Activated CD4-positive, alpha-beta T cell treated with anti-CD3 and anti-CD28 coated beads, Interleukin-2, Interleukin-6, amounts not matched to agents 100 ng/mL and 50 ng/mL, durations not matched to agents 16 hours and 8 hours (primary cell): ENCODE measurements at regions not wholly inside any gene's neighbourhood (a gene's known extent, or its start where the extent isn't known, plus 50 kb on each side); places are given as distances from the start of the nearest gene placed in this dataset.

Experiments used
- DNase-seq: peaks from one replicate; pipeline ENCODE4 v3.0.0-alpha.2; 2020

DNA sequence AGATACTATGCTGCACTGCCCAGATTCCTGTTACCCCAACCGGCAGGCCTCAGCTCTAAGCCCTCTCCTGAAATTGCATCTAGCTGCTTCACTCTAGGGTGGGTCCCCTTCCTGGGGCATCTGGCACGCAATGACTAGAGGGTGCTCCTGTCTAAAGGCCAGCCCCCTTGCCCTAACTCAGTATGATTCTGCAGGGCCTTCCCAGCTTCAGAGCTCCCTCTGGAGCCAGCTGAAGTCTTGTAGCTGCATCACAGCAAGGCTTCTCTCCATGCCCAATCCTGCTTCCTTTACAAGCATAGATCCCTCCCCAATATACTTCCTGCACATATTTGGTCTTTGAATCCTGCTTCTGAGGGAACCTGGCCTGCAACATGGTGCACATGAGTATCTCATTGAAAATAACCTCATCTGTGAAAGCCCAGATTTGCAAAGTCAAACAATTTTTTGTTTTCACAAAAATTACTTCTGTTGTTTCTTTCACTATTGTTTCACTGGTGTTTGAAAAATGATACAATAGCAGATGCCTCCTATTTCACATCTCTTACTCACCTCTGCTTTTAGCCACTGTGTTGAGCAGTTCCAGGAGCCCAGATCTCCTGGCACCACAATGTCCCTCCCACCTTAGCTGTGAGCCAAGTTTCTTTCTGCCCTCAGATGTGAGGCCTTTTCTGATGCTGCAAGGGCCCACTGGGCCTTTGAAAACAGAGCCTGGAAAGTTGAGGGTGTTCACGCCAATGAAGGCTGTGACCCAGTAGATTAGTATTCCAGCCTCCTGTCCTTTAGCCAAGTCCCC, 169.5 kb upstream of the EGLN3 start:
- DNase-seq, result no peak

DNA sequence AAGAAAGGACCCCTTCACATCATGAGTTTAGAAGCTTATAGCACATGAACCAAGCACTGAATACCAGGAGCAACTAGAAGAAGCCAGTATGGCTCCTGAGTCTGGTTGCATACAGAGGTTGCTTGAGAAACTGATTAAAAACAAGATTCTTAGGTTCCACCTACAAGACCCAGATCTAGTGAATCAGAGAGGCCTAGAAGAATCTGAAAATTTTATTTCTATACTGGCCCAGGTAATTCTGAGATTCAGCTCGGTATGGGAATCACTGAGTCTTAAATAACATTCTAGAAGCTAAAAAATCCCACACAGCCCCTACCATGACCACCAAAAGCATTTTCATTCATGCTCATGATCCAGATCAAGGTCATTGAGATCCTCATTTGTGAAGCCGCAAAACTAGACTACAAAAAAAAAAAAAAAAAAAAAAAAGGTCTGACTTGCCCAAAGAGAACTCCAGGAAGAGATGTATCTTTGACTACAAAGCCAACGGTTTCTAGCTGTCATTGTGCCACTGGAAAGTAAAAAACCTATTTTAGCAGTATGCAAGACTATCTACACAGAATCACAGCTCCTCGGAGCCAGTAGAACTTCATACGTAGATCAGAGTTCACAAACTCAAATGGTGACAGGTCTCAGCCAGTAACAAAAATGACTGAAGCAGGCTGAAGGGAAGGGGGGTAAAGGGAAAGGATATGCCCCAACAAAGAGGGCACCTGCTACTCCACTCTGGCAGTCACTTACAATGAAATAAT, 168.4 kb upstream of the EGLN3 start:
- DNase-seq, result peak; percentile 23

DNA sequence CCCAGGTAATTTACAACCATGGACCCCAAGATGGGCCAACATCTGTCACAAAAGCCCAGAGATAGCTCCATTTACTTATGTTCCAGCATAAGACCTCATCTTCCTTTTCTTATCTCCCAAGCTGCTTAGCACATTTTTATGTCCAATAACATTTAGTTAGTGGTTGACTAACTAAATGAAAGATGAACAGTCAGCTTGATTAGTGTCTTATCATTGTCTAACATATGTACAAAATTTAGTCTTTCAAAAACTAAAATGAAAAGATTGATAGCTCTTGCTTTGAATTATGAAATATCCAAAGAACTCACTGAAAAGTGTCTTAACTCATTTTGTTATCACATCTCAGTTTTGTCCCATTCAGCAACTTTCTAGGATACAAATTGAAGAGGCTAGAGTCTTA, 163.1 kb upstream of the EGLN3 start:
- DNase-seq, result no peak

DNA sequence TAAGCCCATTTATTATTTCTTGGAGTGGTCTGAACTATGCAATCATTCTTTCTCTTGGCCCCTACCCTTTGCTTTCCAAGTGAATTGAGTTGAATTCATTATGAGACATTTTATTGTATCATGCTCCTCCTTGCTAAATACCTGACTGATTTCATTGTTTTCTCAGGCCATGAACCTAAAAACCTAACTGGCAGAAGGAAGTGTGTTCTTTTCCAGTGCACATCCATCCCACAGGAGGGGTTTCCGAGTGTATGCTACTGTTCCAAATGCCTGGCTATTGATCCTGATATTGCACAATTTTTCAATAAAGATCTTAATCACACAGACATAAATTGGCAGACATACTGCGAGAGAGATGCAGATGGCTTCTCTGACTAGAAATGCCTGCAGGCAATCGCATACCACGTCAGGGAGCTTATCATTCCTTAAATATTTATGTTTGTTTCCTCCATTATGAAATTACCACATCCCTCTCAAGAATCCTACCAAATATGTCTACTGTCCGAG, 162.2 kb upstream of the EGLN3 start:
- no peak for DNase-seq

DNA sequence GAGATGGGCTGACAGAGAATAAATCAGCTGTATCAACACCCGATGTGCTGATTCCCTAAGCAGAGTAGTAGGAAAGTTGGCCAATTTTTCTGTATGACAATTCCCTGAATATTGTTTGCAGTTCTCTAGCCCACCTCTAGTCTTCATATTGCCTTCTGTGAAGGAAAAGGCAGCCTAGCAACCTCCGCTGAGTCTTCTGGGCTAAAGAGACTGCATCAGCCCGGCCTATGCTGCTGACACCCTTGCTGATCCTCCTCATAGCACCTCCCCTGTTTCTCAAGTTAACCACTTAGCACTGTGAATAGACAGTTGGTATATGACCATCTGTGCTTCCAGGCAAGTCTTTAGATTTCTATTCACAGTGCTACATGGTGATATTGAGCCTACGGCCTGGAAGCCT, 161.1 kb upstream of the EGLN3 start:
- no peak for DNase-seq

DNA sequence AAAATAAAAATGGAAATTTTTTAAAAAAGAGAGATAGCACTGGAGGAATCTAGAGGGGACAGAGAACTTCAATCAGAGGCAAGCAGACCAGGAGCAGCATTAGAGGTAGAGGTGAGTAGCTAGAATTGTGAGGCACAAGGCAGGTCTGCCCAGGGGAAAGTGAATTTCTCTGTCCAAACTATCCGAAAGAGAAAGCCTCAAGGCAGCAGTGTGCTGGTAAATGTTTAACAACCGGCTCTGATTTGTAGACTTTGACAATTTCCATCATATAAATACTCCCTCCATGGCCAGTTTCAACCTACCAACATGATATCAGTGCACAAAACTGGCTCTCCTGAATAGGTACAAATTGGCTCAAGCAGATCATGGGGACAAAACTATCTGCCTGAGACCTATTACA, 160.6 kb upstream of the EGLN3 start:
- DNase-seq, result no peak

DNA sequence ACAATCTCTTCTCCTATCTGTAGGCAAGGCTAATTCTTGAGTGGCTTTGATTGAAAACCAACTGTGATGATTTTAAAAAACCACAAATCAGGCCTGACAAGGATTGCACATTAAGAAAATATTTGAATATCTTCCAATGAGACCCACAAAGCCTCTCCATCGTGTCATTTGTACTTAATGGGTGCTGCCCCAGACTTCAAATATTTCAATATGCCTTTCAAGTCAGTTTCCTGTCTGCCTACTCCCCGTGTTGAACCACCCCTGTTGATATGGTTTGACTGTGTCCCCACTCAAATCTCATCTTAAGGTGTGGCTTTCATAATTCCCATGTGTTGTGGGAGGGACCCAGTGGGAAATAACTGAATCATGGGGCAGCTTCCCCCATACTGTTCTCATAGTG, 159.7 kb upstream of the EGLN3 start:
- no peak for DNase-seq

DNA sequence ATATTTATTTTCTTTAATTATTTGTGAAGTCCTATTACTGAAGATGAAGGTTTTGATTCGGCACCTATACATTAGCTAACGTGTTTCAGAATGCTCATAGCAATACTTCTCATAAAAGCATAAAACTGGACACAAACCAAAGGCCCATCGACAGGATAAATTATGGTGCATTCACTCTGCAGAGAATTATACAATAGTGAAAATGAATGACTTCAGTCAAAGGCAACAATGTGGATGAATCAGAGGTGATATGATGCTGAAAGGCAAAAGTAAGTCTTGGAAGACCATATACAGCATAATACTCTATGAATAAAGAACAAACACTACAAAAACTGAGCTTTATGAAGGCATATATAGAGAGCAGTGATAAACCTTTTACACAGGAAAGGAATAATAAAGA, 156.6 kb upstream of the EGLN3 start:
- DNase-seq, result no peak

DNA sequence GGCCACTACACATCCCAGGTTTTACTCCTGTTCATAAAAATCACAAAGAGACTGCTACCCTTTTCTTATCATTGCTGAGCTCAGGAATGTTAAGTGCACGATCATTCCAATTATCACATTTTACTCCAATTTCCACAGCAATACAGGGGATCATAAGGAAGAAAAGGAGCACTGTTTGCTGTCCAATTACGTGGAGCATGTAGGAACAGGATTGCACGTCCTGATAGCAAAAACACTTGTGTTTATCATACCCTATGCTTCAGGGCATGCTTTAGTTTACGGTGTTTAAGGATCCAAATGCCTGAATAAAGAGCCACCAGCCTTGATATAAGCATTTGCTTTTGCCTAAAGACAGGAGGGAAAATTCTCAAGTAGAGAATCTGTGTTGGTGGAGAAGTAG, 155.4 kb upstream of the EGLN3 start:
- DNase-seq, result no peak

DNA sequence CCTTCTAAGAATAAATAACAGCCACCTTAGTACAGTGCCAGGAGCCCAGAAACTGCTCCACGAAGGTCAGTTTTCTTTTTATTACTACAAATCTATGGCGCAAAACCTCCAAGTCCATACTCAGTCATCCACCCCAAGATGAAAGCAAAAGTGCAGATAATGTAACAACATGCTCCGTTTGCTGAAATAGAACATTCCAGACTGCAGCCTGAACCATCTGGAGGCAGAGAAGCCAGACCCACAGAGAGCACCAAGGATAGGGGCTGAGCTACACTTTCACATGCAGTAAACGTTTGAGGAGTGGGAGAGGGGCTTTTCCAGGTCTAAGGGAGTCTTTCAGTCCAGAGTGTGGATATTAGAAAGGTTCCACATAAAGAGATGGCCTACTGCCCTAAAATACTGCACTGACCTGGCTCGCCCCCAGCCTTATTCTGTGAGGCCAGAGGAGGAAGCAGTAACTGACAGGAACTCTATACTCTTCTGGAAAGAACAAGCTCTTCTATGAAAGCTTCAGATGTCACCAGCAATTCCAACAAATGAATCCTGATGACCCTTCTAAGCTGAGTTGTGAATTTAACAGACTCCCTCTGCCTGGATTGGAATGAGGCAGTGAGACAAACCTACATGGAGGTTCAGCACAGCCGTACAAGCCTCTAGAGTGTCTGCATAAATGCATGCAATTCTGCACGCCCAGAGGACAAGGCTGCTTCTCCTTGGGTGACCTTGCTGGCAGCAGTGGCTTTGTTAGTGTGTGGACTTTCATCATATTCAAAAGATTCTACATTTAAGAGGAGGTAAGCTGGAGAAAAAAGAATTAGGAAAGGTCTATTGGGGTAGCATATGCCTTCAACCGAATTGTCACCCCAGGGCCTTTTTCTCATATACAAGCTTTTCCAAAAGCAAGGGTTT, 153.9 kb upstream of the EGLN3 start:
- no peak for DNase-seq

DNA sequence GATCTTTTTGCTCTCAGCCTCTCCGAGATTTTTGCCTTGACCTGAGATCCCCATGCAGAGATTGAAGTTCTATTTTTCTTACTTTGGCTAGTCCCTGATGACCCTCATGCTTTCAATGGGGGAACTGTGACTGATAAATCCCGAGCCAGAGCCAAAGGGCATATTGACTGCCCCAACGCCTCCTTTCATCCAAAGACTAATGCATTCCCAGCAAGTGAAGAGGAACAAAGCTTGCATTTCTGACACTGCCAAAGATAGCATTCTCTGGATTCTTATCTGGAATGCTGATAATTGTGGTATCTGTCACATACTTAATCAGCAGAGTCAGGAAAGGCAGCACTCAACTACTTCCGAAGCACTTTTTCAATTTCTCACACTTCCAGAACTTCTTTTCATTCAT, 152.3 kb upstream of the EGLN3 start:
- DNase-seq, result no peak

DNA sequence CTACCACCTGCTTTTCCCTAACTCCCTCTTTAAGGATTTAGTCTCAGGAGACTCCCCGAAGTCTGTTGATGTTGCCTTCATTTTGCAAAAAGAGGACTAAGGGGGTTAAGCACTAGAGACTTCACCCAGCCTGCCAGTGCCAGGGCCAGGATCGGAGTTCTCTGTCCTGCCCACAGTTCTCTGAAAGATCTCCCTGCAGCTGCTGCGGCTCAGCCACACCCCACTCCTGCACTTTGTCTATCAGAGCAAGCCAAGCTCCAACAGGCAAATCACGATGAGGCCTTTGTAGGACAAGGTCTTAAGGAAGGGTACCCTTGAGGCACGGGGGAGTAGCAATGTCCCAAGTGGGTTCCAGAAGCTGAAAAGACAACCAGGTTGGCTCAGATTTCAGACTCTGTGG, 148.8 kb upstream of the EGLN3 start:
- DNase-seq, result no peak

DNA sequence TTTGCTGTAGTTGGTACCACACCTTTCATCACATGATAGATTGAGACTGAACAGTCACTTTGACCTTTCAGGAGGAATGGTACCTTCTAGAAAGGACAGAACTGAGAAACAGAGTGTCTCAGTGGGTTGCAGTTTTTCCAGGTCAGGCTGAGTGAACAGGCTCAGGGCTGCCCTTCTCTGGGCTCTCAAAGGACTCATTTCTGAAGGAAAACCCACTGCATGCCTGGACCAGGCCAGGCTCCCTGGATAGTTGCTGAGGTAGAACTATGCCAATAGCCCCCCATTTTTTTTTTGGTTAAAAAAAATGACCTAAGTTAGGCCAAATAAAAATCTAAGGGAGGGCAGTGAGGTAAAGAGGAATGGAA, 148.1 kb upstream of the EGLN3 start:
- no peak for DNase-seq

DNA sequence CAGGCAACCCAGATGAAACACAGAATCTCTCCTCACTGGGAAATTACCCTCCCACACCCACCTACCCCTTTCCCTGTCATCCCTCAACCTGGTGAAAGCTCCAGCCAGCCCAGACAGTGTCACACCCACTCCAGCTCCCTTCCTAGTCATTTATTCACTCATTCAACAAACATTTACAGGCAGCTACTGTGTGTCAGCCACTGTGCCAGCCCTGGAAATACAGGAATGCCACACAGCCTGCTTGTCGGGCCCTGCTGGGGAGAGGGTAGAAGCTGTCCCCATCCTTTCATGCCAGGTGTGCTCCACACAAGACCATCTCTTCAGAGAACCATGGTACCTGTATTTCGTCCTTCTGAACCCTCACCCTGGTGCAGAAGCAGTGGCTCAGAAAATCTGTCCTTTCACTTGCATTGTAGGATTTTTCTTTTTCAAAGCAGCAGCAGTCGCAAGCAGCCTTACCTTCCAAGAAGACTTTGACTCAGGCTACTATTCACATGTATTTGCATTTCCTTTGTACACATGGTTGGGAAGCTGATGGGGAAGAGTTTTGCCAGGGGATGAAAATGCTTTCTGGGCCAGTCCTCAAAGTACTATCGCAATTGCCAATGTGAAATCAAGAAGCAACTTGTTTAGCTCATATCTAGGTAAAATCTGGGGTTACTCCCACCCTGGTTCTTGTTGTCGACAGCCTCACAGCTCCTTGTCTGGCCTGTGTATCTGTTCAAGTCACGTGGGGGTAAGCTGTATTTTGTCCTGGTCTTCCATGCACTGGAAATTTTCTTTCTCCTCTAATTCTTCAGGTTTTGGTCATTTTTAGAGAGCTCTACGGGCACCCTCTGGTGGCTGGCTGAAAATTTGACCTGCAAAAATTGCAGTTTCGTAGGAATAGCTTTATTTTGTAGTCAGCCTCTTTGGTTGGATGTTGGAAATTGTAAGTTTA, 147.4 kb upstream of the EGLN3 start:
- DNase-seq, result peak; percentile 25

DNA sequence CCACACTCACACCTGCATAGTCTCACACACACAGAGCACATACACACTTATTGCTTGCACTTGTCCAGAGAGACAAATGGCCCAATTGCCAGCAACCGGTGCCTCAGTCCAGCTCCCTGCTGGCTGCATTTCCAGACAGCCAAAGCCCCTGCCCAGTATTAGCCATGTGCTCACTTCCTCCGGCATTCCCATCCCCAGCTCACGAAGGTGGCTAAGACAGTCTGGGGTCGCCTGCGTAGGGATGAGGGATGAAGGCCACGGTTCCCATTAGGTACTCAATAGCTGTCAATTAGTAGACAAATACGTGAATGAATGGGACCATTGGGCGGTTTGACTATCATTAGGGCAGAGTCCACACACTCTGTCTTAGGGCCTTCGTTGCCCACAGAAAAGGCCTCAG, 146.8 kb upstream of the EGLN3 start:
- DNase-seq, result no peak

DNA sequence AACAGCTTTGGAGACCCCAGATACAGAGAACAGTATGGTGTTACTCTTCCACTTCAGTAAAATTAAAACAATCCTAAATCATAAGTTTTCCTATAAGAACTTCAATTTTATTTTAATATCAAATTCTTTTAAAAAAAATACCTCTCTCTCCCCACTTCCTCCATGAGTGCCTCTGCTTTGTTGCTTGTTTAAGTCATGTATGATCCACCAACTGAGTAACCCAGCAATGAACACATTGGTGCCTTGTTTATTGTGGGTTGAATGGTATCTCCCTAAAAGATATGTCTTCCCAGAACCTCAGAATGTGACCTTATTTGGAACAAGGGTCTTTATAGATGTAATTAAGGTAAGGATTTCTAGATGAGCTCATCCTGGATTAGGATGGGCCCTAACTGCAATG, 143.5 kb upstream of the EGLN3 start:
- no peak for DNase-seq

DNA sequence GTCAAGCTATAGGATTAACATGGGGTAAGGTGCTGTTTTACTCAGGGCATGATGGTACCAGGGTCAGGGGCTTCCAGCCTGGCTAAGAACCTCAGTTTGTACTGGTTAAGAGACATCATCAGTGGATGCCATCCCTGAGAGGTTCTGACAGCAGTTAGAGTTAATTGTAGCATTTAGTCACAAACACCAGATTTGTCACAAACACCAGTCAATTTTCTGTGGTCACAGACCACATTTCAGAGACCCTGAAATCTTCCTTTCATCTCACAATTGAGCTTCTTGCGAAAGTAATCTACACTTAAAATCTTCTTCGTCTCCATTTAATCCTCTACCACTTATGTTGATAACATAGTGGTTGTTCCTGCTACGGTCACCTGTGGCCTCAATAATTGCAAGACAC, 143.0 kb upstream of the EGLN3 start:
- DNase-seq, result peak; percentile 3

DNA sequence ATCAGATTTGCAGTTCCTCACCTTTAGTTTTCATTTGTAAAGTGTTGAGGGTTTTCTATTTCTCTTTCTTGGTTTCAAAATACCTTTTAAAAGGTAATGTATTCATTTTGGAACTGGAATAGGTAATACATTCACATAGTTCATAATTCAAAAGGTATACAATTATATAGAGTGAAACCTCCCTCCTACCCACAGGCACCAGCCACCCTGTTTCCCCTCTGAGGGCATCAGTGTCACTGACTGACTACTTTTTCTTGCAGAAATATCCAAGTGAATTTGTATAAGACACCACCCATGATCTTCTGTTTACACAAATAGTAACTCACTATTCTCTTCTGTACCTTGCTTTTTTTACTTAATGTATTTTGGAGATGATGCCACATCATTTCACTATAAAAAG, 139.6 kb upstream of the EGLN3 start:
- DNase-seq, result no peak

DNA sequence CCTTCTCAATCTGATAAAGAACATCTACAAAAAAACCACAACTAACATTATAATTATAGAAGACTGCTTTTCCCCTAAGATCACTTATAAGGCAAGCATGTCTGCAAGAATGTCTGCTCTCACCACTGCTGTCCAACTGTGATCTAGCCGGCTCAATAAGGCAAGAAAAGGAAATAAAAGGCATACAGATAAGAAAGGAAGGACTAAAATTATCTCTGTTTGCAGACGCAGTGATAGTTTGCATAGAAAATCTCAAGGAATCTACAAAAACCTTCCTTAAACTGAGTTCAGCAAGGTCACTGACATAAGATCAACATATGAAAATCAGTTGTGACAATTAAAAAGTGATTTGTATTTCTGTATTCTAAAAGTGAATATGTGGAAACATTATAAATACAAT, 138.0 kb upstream of the EGLN3 start:
- no peak for DNase-seq

DNA sequence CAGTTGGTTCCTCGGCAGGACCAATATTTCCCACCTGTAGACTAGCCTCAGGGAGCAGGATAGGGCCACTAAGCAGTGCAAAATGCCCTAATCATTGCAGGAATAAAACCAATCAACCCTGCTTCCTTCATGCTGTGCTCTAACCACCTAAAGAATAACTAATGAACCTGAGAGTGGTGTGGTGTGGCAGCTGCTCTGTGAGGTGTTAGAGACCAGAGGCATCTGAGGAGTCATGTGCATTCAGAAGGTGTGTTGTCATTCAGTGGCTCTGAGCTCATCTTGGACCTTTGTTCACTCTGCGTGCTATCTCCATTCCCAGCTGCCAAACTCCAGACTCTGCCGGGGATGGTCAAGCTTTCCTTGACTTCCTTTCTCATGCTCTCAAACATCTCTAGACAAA, 136.7 kb upstream of the EGLN3 start:
- no peak for DNase-seq

DNA sequence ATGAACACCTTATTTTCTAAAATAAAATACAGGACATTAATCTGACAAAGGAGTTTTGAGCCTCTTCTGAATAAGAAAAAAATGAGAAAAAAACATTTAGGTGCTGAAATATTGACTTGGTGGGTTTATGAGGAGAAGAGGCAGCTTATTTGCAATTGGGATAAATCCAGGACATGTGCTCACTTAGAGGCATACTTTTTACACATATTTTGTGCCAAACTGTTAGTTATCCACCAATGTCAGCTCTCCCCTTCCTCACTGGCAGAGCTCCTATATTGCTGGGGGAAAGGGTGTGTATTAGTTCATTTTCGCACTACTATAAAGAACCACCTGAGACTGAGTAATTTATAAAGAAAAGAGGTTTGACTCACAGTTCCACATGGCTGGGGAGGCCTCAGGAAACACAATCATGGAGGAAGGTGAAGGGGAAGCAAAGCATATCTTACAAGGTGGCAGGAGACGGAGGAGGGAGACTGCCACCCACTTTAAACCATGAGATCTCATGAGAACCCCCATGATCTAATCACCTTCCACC, 135.4 kb upstream of the EGLN3 start:
- no peak for DNase-seq

DNA sequence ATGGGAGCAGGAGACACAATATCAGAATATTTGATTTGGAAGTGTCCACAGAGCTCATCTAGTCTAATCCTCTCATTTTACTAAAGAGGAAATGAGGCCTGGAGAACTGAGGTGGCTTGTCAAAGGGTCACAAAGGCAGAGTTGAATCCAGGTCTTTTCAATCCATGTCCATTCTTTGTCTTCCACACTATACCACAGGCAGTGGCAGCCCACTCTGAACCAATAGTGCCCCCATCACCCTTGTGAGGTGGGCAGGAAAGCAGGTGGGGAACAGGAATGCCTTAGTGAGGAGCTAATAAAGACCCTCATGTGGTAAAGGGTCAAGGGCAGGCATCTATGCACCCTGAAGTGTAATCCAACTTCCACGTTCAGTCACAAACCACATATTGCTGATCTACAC, 134.8 kb upstream of the EGLN3 start:
- DNase-seq, result no peak
